ENCODE measurements at regions not wholly inside any gene's neighbourhood (a gene's known extent, or its start where the extent isn't known, plus 50 kb on each side); places are given as distances from the start of the nearest gene placed in this dataset.

DNA sequence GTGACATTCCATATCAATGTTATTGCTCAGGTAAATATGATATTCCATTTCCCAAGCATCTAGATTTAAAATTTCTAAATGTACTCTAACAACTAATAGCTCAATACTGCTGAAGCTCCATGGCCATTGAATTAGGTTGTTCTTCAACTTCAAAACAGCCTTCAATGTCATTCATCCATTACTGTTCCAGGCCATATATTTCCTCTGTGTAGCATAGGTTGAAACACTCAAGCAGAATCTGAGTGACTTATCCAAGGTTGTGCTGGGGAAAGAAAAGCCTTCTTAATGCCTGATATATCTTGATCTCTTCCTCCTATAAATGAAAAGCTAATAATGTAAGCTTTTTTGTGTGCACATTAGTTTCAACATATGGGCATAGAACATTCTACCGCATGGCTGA lies 142.1 kb upstream of the ARL4C start:
- no peak for TF ChIP-seq EZH2 (IDR thresholded peaks at IDR 0.05; ENCODE audit: borderline replicate concordance, insufficient read depth, low read length, poor library complexity, severe bottlenecking)
- no peak for TF ChIP-seq POLR2AphosphoS5 (IDR thresholded peaks at IDR 0.05)
